ENCODE measurements at regions not wholly inside any gene's neighbourhood (a gene's known extent, or its start where the extent isn't known, plus 50 kb on each side); places are given as distances from the start of the nearest gene placed in this dataset.

DNA sequence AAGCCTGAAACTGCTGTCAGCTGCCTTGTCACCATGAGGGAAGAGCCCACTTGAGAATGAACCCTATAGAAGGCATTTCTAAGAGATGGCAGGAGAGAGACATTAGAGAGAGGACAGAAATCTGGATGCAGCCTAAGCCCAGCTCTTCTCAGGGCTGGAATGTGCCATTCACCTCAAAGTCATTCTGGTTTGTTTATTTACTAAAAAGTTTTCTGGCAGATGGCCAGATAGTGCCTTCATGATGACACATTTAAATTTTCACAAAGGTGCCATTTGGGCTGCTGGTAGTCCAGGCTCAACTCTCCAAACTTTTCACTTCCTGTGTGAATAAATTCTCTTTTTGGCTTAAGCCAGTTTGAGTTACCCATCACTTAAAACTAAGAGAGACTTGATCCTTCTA, 144.6 kb upstream of the ZNF366 start:
- no peak for DNase-seq (ENCODE audit: low read depth, low spot score)
- in situ Hi-C loops (cut with HindIII; ENCODE audit: low sequenced_read_pairs): no loop called here
- TF ChIP-seq, protein P1, sequence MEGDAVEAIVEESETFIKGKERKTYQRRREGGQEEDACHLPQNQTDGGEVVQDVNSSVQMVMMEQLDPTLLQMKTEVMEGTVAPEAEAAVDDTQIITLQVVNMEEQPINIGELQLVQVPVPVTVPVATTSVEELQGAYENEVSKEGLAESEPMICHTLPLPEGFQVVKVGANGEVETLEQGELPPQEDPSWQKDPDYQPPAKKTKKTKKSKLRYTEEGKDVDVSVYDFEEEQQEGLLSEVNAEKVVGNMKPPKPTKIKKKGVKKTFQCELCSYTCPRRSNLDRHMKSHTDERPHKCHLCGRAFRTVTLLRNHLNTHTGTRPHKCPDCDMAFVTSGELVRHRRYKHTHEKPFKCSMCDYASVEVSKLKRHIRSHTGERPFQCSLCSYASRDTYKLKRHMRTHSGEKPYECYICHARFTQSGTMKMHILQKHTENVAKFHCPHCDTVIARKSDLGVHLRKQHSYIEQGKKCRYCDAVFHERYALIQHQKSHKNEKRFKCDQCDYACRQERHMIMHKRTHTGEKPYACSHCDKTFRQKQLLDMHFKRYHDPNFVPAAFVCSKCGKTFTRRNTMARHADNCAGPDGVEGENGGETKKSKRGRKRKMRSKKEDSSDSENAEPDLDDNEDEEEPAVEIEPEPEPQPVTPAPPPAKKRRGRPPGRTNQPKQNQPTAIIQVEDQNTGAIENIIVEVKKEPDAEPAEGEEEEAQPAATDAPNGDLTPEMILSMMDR (IDR thresholded peaks at IDR 0.05; ENCODE audit: low read depth, low read length): no peak
- no peak overlapping the region for H3K4me3 ChIP-seq (ENCODE audit: low read depth, low read length)

DNA sequence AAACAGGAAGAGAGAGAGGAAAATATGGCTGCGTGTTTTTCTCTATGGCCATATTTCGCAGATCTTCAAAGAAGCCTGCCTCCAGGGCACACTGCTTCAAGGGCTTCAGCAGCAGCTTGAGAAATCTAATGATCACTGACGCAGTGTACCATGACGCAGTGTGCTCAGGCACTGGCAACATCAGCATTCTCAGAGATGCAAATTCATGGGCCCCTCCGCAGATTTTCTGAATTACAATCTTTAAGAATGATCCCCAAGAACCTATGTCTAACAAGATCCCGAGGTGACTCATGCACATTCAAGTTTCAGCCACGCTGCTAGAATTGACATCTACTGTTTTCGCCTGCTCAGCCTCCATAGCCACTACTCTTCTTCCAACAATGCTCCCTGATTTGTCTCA, 143.9 kb upstream of the ZNF366 start:
- H3K4me3 ChIP-seq (ENCODE audit: low read depth, low read length): no peak overlapping the region
- no peak for DNase-seq (ENCODE audit: low read depth, low spot score)
- TF ChIP-seq, protein P1 (IDR thresholded peaks at IDR 0.05; ENCODE audit: low read depth, low read length): no peak
- in situ Hi-C loops (cut with HindIII; ENCODE audit: low sequenced_read_pairs): no loop called here

DNA sequence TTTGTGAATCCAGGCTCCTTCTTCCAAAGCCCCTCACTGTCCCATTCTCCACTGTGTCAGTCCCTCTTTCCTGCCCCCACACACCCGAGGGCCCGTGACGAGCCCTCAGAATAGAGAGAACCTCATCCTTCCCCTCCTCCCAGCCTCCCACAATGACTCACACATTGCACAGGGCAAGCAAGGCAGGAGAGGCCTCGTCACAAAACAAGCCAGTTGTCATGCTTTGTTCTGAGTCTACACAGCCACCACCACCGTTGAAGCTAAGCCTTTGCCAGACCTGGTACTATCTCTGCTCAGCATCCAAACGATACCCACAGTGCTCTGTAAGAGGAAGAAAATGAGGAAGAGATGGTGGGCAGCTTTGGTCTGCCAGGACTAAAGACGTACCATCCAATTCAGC, 142.2 kb upstream of the ZNF366 start:
- TF ChIP-seq, protein P1 (IDR thresholded peaks at IDR 0.05; ENCODE audit: low read depth, low read length): no peak
- in situ Hi-C loops (cut with HindIII; ENCODE audit: low sequenced_read_pairs): no loop called here
- no peak overlapping the region for H3K4me3 ChIP-seq (ENCODE audit: low read depth, low read length)
- DNase-seq (ENCODE audit: low read depth, low spot score): peak; percentile 44

DNA sequence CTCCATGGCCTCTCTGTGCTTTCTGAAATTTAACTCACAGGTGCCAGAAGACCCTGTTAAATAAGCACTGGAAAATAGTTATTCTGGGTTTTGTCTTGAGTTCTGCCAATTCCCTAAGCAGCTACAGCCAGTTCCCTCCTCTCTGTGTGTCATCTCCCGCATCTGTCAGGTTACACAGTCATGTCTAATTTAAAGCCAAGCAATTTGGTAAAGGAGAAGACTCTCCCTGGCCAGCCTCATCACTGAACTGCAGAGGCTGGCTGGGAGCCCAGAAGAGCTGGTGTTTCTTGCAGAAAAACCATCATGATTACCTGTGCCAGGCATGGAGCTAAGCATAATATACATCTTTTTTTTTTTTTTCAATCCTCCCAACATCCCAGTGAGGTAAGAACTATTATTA, 141.3 kb upstream of the ZNF366 start:
- in situ Hi-C loops (cut with HindIII; ENCODE audit: low sequenced_read_pairs): no loop called here
- TF ChIP-seq, protein P1 (IDR thresholded peaks at IDR 0.05; ENCODE audit: low read depth, low read length): no peak
- DNase-seq (ENCODE audit: low read depth, low spot score): peak; percentile 34
- no peak overlapping the region for H3K4me3 ChIP-seq (ENCODE audit: low read depth, low read length)

DNA sequence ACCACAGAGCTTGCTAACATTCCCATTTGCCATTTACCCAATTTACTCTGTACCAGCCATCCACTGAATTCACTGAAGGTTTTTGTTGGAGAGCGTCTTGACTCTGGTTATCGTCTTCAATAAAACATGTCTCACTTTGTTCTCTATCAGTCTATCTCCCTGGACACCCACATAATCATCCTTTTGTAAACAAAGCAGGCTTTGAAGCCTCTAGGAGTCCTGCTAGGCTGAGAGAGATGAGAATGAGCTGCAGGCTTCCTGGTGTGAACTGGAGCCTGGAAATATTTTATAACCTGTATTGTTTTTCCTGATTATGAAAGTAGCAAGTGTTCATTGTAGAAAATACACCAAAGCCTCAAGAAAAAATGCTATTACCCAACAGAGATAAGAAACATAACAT, 140.6 kb upstream of the ZNF366 start:
- DNase-seq (ENCODE audit: low read depth, low spot score): peak; percentile 39
- in situ Hi-C loops (cut with HindIII; ENCODE audit: low sequenced_read_pairs): no loop called here
- TF ChIP-seq, protein P1 (IDR thresholded peaks at IDR 0.05; ENCODE audit: low read depth, low read length): no peak
- no peak overlapping the region for H3K4me3 ChIP-seq (ENCODE audit: low read depth, low read length)

GRCh38 chr5:72646246-72646866, 139.1 kb upstream of the ZNF366 start:
- TF ChIP-seq, protein P1 (IDR thresholded peaks at IDR 0.05; ENCODE audit: low read depth, low read length): no peak
- in situ Hi-C loops (cut with HindIII; ENCODE audit: low sequenced_read_pairs): no loop called here
- DNase-seq (ENCODE audit: low read depth, low spot score): no peak
- no peak overlapping the region for H3K4me3 ChIP-seq (ENCODE audit: low read depth, low read length)

Measured in astrocyte of the spinal cord (primary cell).